Activated naive CD4-positive, alpha-beta T cell (primary cell): ENCODE measurements at regions not wholly inside any gene's neighbourhood (a gene's known extent, or its start where the extent isn't known, plus 50 kb on each side); places are given as distances from the start of the nearest gene placed in this dataset.
"Not testable (repeated sequence)": the region's sequence is repeated elsewhere in the genome, so short reads cannot be mapped to it uniquely, and the experiment has no call there.

Experiments
- DNase-seq, 4 experiments: peaks; one replicate each; lab custom pipeline; 2025; lab: John Stamatoyannopoulos, UW

GRCh38 chr5:56732121-56732520, 83.2 kb upstream of the MAP3K1 start:
- DNase-seq, result no peak

GRCh38 chr5:56731473-56731872, 83.9 kb upstream of the MAP3K1 start:
- not testable (repeated sequence) for DNase-seq

- no peak for DNase-seq
Measured at GRCh38 chr5:56729488-56729887, 85.9 kb upstream of the MAP3K1 start.

- no peak for DNase-seq
Measured at GRCh38 chr5:56725711-56726411, 89.5 kb upstream of the MAP3K1 start.

- DNase-seq, result not testable (repeated sequence)
Measured at GRCh38 chr5:56724857-56725256, 90.5 kb upstream of the MAP3K1 start.

DNA sequence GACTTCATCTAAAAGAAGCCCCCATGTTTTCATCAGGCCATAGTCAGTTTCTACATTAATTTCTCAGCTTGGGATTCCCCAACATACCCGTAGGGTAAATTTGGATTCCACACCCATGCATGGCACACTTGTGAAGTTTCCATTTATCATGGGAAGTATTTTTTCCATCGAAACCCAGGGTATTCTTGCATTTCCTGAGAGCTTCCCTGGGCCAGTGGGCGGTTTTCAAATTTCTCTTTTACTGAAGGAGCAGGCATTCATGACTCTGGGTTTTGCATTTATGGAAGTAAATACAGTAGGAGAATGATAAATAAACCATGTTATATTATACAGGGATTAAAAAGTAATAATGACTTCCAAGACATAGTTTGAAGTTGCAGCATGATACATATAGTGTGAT, 93.0 kb upstream of the MAP3K1 start:
- no peak for DNase-seq

- DNase-seq, result no peak
Measured at GRCh38 chr5:56717253-56717987, 97.9 kb upstream of the MAP3K1 start.

DNA sequence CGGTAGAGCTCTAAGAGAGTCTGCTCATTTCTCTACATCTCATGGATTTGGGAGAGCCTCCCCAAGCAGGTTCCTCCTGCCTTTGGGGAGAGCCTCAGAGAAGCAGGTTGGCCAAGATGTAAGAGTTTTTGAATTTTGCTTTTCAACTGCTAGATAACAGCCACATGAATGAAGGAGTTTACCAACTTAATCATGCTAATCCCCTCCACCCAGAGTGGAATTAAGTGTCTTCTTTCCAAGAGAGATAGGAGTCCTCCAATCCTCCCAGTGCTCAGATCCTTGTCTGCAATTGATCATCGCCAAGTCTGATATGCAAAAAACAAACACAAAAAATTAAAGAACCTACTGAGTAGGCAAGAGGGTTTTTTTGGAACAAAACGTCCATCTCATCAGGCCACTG, 99.4 kb upstream of the MAP3K1 start:
- DNase-seq, result no peak

DNA sequence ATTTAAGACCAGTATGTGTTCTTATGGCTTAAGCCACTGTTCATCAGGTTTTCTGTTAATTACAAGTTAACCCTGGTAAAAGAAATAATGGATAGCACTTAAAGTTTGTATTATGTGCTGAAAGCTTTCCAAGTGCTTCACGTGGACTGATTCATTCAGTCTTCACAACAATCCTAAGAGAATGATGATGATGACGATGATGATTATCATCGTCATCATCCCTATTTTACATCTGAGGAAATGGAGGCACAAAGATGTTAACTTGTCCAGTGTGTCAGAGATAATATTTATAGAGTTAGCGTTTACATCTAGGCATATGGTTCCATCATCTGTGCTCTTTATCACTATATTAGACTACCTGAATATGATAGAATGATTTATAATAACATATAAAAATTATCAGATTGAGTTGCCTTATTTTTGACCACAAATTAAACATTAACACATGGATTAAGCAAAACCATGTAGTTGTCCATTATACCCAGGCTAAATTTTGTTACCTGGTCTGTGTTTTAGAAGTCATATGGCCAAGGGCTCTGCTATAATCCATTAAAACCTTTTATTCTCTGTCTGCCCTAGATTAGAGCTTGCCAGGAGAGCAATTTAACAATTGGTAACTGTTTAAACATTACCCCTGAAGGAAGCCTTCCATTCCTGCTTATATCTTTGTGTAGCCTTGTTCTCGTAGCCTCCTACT, 102.3 kb upstream of the MAP3K1 start:
- DNase-seq, result no peak

GRCh38 chr5:56710826-56711590, 104.3 kb upstream of the MAP3K1 start:
- DNase-seq, result no peak

DNA sequence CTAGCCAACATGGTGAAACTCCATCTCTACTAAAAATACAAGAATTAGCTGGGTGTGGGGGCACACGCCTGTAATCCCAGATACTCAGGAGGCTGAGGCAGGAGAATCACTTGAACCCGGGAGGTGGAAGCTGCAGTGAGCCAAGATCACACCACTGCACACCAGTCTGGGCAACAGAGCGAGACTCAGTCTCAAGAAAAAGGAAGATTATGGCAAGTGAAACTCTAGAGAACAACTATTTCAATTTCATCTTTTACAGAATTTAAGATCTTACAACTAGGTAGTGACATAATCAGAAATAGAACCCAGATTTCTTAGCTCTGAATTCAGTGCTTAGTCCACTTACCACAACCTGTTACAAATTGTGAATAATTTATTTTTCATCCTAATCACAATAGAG, 108.8 kb upstream of the MAP3K1 start:
- no peak for DNase-seq

DNA sequence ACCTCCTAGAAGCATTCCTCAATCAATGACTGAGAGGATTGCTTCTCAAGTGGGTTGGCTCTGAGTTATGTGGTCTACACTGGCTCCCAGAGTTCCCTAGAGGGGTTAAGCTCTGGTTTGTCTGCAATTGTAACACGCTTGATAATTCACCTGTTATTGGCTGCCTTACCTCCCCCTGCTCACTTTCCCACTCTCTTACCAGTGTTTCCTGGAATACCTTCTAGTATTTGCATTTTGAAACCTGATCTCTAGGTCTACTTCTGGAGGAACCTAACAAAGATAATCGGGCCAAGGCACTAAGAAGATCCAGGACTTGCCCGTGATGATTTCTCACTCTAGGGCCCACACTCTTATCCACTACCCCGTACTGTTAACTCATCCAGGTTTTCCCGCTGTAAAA, 110.1 kb upstream of the MAP3K1 start:
- no peak for DNase-seq

GRCh38 chr5:56703952-56704351, 111.4 kb upstream of the MAP3K1 start:
- no peak for DNase-seq

DNA sequence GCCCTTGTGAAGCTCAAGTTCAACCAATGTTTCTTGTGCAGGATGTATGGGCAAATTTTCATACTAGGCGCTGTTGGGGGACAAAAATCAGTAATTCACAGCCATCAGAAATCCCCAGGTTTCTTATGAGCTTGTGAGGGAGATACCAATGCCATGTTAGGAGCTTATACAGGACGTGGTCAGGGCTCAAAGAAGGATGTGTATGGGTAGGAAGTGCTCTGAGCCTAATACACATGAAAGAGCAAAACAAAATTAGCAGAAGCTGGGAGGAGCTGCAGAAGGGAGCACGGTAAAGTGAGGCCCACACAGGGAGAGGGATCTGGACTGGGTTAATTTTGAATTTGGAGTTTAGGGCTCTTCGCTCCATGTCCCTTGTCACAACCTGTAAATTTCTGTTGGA, 114.6 kb upstream of the MAP3K1 start:
- no peak for DNase-seq

GRCh38 chr5:56699538-56699937, 115.8 kb upstream of the MAP3K1 start:
- no peak for DNase-seq

DNA sequence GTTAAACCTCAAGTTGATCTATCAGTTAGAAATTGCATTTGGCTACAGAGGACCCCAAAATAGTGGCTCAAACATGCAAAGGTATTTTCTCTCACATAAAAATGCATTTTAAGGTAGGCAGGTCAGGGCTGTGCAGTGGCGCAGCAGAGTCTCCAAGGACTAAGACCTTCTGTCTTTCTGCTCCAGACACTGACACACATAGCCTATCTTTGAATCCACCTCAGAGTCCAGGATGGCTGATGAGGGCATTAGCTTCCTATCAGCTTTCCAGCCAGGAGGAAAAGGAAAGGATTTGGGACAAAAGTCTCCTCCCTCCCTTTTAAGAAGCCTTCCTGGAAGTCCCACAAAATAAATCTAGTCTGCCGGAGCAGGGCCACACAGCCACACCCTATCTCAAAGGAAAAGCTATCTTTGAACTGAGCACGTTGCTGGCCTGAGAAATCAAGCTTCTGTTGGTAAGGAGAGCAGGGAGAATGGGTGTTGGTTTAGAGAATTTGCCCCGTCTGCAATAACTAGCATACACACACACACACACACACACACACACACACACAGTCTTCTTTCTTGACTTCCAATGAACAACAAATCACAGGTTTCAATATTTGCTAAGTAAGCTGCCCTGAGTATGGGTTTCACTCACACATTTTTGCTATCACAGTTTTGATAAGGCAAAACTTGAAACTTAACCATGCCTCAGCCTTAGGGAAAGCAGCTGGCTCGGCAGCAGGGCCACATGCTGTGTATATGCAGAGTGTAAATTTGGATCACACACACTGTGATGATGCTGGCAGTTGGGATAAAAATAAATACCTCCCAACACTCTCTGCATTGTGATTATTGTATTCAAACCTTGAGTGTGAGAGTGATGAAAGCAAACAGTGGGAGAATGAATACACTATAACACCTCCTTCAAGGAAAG, 116.6 kb upstream of the MAP3K1 start:
- no peak for DNase-seq

DNA sequence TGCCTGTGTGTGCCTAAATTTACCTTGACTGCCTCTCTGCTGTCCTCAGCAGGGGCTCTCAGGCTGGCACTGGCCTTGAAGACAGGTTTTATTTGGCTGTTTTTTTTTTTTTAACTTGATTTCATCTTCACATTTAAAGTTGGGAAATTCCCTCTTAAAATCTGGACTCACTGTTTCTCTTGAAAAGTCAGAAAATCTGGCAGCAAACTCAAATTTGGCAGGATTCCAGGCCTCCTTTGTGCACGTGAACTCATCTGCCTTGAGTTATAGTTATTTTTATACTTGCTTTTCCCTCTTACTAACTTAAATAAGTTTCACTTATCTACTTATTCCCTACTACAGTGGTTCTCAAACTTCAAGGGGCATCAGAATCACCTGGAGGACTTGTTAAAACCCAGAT, 118.4 kb upstream of the MAP3K1 start:
- DNase-seq, result no peak

DNA sequence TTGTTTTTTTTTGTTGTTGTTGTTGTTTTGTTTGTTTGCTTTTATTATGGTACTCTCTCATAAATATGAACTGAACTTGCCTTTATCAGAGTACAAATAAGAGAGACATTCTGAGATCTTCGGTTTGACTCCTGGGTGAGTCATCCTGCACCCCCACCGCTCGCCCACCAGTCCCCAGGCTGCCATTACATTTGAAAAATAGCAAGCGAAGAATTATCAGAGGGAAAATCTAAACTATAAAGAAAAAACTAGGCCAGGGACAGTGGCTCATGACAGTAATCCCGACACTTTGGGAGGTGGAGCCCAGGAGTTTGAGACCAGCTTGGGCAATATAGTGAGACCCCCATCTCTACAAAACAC, 122.1 kb upstream of the MAP3K1 start:
- DNase-seq, result no peak

DNA sequence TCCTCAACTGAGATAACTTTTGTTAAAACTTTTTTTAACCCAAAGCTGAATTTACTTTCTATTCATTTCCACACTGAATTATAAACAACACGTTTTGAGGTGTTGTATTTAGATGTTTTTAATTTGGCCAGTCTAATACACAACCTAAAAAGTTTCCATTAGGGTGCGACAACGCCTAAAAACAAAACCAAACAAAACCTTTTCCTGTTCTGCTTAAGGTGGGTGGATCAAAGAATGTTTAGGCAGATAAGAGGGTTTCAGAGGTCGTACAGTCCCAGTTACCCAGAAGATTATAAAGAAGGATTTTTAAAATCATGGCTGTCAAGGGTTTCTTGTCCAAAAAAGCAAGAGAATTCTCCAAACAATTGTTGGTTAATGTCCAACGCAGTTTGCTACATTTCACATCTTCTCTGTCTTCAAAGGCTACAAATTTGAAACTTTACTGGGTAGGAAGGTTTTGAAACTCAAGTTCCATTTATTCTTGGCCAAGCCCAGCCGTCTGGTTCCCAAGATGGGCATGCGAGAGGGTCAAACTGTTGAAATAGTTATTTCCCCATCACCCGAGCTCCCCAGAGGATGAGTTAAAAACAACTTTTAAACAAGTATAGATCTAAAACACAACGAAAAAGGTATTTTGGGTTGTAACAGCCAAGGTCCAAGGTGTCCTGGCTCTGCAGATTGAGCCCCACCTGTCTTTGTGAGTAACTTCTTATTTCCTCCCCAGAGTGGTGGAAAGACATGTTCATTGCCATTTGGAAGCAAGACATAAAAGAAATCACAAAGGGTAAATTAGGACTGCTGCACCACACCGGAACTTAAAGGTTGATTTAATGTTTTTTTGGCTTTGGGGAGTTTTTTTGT, 122.8 kb upstream of the MAP3K1 start:
- DNase-seq, result no peak

GRCh38 chr5:56688402-56688801, 126.9 kb upstream of the MAP3K1 start:
- DNase-seq, result no peak
